IPS DF 19.7 (cell line): ENCODE measurements at regions not wholly inside any gene's neighbourhood (a gene's known extent, or its start where the extent isn't known, plus 50 kb on each side); places are given as distances from the start of the nearest gene placed in this dataset.

Experiments used
- DNase-seq: peaks from one replicate; pipeline ENCODE4 v3.0.0-alpha.2; 2013; ENCODE audit warnings: low read depth, low spot score

DNA sequence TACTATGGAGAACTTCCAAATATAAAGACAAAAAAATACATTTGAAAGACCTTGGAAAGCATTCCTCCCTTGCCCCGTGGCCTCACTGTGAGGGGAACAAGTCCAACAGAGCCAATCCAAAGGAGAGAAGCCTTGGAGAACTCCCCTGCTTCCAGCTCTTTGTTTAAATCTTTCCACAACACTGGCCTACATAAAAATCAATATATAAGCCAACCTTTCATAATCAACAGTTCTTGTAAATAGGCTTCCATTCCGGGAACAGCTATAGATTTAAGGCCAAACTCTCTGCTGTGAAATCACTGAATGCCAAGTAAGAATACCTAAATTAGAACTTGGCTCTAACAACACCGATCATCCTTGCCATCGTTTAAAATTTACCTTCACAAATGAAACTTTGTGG, 242.1 kb downstream of the HACE1 start:
- DNase-seq: no peak

DNA sequence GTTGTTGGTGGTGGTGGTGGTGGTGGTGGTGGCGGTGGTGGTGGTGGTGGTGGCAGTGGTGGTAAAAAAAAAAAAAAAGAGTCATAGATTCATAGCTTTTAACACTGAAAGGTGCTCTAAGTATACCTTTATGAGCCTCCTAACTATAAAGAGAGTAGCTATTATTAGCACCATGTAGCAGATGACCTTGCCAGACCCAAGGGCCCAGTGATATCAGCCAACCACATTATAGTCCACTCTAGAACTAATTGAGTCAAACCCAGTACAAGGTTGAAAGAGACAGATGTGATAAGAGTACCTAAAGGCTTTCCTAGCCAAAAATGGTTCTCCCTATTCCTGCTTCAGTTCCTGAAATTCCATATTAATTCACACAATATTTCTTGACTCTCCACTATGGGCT, 245.3 kb downstream of the HACE1 start:
- DNase-seq: no peak

DNA sequence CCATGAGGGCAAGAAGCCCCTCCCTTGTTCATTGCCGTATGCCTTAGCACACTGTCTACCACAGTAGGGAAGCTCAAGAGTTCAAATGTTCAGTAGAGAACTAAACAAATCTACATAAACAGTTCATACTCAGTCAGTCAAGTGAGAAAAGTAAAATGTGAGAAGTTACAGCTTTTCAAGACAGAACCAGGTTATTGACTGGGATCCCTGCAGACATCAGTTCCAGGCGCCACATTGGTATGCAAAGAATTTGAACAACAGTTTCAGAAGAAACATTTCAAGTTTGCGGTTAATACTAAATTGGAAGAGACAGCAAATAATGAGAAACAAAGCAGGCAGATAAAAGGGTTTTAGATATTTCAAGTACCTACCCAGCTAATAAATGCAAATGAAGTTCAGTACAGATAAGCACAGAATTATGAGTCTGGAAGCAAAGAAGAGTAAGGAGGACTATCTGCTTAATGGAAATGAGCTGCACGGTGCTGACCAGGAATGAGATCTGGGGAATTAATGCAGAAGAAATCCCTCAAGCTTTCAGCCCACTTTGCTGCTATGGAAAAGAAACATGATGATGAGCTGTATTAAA, 246.2 kb downstream of the HACE1 start:
- no peak for DNase-seq

DNA sequence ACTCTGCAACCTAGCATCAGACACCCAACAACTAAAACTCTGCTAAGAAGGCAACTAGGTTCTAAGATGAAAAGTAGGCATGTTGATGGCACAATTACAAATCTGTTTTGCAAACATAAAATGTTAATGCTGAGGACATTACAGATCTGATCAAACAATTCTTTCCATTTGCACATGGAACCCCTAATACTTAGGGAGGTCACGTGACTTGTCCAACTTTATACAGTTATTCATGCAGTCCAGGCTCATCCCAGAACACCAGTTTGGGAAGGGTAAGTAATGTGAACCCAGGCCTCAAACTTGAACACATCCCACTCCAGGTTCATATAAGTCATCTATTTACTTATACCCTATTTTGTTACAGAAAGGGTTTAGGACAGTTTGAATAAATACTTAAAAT, 247.2 kb downstream of the HACE1 start:
- no peak for DNase-seq

DNA sequence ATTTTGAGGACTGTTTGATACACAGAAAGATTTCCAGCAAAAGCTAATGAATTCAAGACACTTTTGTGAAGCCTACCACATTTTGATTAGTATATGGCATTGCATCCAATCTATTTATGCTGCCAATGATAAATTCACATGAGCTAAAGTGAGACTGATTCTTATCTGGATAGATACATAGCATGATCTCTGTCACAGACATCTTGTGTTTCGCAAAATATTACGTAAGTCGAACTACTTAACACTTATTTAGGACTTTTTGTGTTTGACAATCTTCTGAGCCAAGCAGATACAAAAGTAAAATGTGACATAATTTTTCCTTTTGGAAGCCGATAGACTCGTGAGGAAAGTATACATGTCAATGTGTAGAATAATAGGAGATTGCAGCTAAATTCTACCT, 251.6 kb downstream of the HACE1 start:
- no peak for DNase-seq

DNA sequence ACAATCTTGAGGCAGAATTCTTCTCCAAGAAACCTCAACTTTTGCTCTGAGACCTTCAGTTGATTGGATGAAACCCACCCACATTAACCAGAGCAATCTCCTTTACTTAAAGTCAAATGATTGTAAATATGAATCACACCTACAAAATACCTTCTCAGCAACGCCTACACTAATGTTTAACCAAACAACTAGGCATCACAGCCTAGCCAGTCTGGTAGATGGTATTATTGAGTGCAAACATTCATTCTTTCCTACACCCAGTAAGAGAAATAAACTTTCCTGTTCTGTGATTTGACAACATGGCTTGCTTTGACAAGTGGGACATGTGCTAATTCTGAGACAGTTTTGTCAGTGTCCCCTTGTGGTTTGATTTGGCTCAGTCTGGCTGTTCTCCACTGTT, 252.2 kb downstream of the HACE1 start:
- no peak for DNase-seq

DNA sequence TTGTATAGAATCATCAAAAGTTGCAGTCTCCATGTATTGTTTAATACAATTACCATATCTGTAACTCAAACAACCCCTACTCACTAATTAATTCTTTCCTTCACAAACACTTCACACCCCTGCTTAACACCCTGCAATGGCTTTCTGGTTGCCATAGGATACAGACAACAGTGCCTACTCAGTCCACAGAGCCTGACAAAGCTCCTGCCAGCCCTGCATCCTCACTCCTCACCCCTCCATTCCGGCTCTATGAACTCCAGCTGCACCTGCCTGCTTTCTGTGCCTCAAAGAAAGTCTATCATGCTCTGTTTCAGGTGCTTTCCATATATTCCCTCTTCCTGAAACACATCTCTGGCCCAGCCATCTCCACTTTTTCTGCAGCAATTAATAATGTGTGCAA, 253.4 kb downstream of the HACE1 start:
- no peak for DNase-seq

DNA sequence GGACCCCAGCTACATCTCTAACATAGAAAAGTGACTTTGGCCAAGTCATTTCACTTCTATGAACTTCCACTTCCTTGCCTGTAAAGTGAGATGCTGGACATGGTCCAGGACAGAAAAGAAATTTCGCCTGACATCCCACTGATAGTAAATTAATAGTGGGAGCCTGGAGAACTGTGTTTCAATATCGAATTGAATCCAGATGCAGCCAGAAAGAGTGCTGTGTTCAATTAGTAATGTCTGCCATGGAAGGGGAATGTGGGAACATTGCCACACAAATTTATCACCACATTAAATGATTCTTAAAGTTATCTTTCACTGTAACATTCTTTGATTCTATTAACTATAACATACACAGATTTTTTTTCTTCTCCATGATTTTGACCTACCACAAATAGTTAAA, 255.0 kb downstream of the HACE1 start:
- DNase-seq: no peak

DNA sequence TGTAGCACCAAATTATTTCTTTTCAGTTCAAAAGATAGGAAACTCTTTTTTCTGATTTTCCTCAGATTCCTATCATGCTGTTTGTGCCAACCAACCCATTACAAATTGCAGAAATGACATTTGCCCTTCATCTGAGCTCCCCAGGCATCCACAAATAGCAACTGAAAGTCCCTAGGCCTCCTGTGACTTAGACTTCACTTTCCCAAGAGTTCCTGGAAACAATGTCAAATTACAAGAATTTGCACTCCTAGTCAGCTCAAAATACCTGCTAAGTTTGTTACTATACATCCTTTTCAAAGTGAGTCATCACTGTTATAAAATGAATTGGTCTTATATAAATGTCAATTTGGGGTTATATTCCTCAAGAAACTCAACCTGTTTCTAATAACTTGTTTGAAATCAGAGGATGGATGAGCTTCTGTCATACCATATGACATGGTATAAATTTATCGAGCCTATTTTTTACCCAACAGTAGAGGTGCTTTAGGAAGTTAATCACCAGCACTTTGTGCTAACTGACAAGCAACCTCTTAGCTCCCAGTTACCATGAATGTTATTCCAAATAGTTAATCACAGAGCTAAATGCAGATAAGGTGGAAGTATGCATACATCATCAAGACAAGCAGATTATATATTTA, 256.5 kb downstream of the HACE1 start:
- no peak for DNase-seq

DNA sequence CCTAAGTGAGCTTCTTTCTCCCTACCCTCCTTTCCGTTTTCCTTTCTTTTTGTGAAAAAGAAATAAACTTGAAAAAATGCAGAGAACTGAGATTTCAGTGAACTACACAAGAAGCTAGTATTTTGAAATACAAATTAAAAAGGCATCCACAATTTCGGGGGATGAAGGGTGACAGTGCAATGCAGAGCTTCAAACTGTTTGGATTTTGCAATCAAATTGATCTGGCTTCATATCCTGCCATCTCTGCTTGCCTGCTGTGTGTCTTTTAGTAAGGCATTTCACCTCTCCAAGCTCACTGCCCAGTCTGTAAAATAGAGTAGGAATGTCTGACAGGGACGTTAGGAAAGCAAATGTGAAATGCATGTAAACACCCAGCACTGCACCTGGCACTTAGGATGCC, 258.0 kb downstream of the HACE1 start:
- no peak for DNase-seq

DNA sequence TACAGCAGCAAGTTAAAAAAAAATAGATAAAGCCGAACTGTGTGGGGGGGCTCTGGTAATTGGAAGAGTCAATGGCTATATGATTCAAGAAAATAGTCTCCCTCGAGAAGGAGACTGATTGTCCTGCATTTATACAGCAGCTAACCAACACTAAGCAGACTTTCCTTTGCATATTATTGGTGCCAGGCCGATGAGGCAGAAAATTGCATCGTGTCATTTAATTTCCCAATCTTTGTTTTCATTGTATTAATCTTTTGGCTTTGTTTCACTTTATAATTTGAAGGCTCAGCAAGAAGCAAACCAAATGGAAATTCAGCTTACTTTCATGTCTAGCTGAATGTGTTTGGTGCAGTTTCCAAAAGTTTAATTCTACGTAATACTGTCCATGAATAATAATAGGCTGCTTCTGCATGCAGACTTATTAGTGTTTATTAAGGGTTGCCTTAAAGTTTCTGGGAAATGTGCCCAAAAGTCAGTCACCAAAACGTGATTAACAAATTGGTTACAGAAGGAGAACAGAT, 258.5 kb downstream of the HACE1 start:
- DNase-seq: no peak

DNA sequence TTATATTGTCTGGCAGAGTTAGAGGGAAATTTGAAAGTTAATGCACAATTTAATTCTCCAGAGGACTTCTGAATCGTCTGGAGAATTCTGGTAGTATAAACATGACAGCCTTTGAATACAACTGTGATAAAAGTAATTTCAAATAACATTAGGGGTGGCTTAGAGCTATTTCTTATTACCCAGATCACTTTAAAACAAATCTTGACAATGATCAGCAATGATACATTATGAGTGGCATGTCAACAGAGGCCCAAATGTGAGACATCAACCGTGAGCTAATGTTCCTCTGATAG, 259.1 kb downstream of the HACE1 start:
- no peak for DNase-seq

DNA sequence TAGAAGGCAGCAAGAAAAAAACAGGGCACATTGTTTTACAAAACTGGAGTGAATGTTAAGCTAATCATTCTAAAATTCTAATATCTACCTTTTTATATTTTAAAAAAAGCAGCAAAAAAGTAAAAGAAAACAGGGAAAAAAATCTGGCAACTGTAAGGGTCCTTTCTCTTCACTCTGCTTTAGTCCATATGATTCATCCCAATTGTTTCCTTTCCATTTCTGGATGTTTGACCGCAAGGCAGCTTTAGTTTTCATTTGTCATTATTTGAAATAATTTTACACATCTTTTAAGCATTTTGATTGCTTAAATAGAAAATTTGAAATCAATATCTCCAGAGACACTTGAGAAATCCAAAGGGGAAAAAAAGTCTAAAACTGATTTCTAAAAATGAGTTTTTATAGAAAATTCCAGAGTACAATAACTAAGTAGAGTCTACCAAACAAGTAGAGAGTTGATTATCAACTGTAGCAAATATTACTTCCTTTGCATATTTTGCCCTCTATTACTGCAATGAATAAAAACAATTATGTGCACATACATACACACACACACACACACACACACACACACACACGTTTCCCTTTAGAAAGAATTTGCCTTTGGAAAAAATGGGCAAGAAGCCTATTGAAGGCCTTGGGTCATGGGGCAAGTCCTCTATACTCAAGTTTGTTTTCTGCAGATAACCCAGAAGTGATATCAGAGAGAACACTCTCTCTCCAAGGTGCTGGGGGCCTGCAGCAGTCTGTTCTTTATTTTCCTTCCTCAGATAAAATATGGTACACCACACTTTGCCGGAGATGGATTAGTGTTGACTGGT, 259.7 kb downstream of the HACE1 start:
- no peak for DNase-seq

DNA sequence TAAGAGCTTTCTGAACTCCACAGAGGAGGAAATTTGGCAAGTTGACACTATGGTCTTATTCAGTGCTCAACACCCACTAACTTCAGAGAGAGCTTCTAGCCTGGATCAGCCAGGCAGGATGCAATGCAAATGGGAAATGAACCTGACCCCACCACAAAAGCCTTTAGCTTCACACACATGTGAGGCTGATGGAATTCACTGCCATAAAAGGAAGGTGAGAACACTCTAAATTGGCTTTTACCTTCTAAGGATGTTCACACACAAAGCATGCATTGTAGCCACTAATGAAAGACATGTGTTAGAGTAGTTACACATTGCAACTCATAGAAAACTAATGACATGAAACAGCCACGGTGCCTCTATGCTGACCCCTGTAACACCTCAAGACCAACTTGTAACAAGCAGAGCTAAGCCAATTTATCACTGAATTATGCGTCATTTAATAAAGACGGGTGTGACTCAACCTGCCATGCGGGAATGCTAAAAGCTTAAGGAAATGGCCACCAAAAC, 262.1 kb downstream of the HACE1 start:
- DNase-seq: no peak

DNA sequence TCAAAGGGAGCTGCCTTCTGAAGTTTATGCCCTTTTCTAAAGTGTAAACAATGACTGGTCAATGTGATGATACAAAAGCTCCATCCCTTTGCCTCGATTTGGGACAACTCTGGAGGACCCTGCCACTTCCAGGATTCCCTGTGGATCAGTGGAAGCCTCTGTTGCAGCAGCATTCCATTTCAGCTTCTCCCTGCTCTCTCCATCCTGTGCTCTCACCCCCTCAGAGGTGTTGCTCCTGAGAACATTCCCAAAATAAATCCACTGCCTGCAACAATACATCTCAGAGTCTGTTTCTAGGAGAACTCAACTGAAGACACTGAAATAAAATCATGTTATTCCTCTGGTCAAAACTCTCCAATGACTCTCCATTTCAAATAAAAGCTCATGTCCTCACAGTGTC, 263.6 kb downstream of the HACE1 start:
- no peak for DNase-seq

DNA sequence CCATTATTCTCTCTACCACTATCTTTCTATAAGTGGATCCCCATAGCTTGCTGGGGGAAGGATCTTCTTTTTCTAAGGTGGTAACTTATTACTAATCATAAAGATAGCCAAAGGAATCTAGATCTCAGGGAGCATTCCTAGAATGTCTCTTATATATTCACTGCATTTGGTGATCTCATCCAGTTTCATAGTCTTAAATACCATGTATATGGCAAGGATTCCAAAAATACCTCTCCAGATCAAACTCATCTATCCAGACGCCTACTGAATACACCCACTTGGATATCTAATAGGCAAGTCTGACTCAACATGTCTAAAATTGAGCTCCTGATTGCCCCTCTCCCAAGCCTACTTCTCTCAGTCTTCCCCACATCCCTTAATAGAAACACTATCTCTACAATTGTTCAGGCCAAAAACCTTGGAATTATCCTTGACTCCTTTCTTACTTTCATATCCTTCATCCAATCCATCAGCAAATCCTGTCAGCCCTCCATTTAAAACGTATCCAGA, 264.4 kb downstream of the HACE1 start:
- DNase-seq: no peak

DNA sequence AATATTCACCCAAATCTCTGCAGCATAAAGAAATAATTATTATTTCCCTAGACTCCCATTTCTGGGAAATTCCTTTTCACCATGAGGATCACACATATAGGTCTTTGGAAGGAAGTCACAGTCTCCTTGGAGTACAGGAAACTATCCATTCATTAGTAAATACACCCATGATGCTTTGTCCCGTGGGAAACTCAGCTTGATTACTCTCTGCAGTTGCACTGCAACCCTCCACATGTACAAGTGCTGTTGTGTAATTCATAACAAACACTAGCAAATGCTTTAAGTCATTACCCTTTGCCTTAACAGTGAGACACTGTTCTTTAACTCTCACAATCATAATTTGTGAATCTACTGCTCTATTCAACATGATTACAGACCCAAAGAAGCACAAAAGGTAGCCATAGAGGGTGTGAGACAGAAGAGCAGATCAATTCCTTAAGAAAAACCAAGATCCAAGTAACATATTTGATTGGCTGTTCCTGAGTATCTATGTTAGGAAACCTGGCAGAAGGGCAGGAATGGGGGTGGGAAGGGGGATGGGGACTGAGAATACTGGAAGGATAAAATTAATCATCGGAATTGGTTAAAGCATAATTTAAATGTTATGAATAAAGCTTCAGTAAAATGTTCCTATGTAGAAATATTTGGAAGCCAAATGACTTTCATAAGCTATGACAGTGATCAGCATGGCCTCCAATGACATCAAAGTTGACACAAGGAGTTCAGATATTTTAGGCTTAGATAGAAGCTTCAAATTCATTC, 268.0 kb downstream of the HACE1 start:
- no peak for DNase-seq

DNA sequence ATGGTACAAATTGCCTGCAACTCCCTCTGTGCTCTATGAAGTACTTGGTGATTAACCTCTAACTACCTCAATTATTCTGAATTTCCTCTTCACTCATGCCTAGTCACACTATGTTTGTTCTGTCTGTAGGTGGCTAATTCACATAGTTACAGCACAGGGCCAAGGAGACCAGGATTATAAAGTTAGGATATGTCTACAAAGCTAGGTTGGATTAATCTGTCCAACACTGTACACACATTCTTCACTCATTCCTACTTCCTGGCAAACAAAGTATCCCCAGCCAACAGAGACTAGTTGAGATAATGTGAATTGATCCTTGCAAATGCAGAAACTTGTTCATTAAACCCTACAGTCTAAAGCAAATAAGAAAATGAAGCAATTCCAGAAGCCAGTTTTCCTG, 269.8 kb downstream of the HACE1 start:
- no peak for DNase-seq

DNA sequence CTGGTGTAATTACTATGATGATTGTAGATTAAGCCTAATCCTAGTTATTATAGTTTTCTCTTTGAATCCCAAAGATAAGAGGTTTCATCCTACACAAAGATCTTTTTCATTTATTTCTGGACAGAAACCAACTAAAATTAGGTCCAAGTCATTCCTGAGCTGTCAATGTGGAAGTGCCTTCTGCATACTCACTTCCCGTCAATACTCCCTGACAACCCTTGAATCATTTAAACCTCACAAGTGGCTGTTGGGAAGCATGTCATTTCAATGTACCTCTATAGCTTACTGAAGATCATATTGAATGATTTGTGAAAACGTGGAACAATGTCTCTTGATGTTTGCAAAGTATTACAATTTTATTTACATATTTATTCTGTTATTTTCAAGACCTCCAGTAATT, 274.1 kb downstream of the HACE1 start:
- no peak for DNase-seq

DNA sequence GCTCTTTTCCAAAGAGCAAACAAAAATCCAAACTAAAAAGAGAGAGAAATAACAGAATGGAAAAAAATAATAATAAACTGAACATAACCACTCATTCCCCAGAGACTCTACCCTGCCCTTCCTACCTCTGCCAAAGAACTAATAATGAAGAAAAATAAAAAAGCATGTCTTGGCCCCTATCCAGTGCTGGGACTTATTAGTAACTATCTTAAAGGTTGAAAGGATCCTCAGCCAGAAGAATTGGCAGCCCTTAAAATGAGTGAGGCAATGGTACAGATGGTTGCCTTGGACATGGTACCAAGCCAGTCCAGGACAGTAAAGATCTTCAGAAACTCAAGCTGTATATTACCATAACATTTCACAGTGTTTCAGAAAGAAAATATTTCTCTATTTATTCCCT, 279.3 kb downstream of the HACE1 start:
- DNase-seq: no peak

DNA sequence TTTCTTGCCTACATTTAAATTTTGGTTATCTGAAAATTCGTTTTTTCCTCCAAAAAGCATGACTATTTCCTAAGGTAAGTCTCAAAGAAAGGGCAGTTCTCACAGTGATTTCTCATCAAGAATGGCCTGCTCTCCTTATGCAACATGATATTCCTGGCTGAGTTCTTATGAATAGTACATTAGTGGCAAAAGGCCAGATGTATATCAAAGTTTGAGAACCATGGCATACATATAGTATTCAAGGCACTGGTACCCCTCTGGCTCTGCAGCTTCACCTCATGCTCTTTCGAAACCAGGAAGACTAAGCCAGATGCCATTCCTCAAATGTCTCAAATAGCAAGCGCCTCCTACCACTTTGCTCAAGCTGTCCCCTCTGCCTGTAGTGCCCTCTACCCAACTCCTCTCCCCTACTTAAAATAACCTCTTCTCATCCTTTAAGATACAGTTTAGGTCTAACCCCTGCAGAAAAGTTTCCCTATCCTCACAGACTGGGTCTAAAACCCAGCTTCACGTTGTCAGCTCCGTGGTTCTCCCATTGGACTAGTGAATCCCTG, 280.3 kb downstream of the HACE1 start:
- no peak for DNase-seq

DNA sequence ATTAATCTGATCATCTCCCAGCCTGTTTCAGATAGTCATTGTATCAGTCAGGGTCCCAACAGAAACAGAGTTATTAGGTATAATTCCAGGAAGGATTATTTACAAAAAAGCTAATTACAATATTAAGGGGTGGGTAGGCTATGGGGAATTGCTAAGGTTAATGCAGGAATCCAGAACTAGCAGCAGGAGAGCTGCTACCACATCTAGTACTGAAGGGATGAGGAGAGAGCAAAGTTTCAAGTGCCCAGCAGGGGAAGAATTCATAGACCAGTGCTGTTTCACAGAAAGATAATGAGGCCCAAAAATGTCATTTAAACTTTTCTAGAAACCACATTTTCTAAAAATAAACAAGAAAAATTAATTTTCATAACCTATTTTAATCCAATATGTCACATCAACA, 284.2 kb downstream of the HACE1 start:
- peak; percentile 20 for DNase-seq
